GM12891 (cell line): ENCODE measurements at regions not wholly inside any gene's neighbourhood (a gene's known extent, or its start where the extent isn't known, plus 50 kb on each side); places are given as distances from the start of the nearest gene placed in this dataset.

Experiments
- POLR2AphosphoS5 ChIP-seq: IDR thresholded peaks from 2 replicates; pipeline ENCODE4 v1.6.1; 2011; ENCODE audit warnings: low read depth, low read length, control low read depth
- POU2F2 ChIP-seq: IDR thresholded peaks from 2 replicates; pipeline ENCODE4 v1.6.1; 2011; ENCODE audit warnings: low read depth, mild to moderate bottlenecking, control low read depth, low read length, moderate library complexity
- SPI1 ChIP-seq: IDR thresholded peaks from 2 replicates; pipeline ENCODE4 v1.6.1; 2011; ENCODE audit warnings: low read depth, low read length, control low read depth
- TAF1 ChIP-seq: IDR thresholded peaks from 2 replicates; pipeline ENCODE4 v1.6.1; 2011; ENCODE audit warnings: low read depth, low read length, control low read depth

DNA sequence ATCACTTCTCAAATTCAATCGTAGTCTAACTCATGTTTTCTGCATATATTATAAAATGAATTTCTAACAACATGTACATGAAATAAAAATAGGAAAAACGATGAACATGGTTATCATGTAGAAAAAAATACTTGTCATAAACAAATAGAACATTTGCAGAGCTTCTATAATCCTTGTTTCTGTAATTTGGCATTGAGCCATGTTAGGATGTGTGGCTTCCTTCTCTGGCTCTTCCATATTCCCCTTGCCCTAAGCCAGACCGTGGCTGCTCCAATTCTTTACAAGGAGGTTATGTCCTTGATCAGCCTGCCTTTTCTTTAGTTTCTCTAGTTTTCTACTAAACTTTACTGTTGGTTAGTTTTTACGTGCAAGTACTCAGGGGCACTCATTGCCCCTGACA lies 155.3 kb downstream of the COL6A3 start:
- no peak for TF ChIP-seq POLR2AphosphoS5
- no peak for TF ChIP-seq POU2F2
- no peak for TF ChIP-seq TAF1
- TF ChIP-seq SPI1: no peak
